SK-N-SH treated with all-trans-retinoic acid at 6 μM for 48 hours (cell line): ENCODE measurements at regions not wholly inside any gene's neighbourhood (a gene's known extent, or its start where the extent isn't known, plus 50 kb on each side); places are given as distances from the start of the nearest gene placed in this dataset.

Experiments used
- GLIS3 ChIP-seq: fragments of 250-450 bp; sonication (Bioruptor Pico); IDR thresholded peaks from 2 replicates; pipeline ENCODE4 v1.5.0; 2020; ENCODE audit warnings: mild to moderate bottlenecking, moderate library complexity
- OSR1 ChIP-seq: fragments of 250-450 bp; sonication (Bioruptor Pico); IDR thresholded peaks from 2 replicates; pipeline ENCODE4 v1.8.0; 2022; ENCODE audit warnings: moderate library complexity, mild to moderate bottlenecking, inconsistent platforms
- ZFP3 ChIP-seq: fragments of 250-450 bp; sonication (Bioruptor Pico); IDR thresholded peaks from 2 replicates; pipeline ENCODE4 v1.5.0; 2020; ENCODE audit warnings: mild to moderate bottlenecking, moderate library complexity
- ZFP30 ChIP-seq: fragments of 450-650 bp; formaldehyde crosslinking; IDR thresholded peaks from 2 replicates; pipeline ENCODE4 v1.5.0; 2022; ENCODE audit warnings: mild to moderate bottlenecking, moderate library complexity
- ZNF565 ChIP-seq: fragments of 450-650 bp; formaldehyde crosslinking; conservative IDR thresholded peaks from 2 replicates; pipeline ENCODE4 v1.5.0; 2020; ENCODE audit warnings: low read depth, mild to moderate bottlenecking, moderate library complexity
- ZNF8 ChIP-seq: fragments of 450-650 bp; formaldehyde crosslinking; IDR thresholded peaks from 2 replicates; pipeline ENCODE4 v1.5.0; 2020; ENCODE audit warnings: mild to moderate bottlenecking, moderate library complexity

DNA sequence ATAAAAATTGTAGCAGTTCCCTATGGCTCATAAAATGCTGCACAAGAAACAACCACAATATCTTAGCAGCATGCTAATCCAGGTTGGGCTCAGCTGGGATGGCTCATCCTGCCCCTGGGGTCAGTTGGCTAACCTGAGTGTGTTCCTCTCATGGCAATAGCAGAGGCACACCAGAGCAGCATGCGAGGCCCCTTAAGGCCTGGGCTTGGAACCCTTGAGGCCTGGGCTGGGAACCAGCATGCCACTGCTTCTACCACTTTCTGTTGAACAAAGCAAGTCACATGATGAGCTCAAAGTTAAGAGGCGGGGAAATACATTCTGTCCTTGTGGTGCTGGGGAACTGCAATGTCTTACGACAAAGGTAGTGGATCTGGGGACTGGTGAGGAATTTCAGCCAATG, 154.4 kb upstream of the FOXF1 start:
- TF ChIP-seq ZNF8, result no peak
- TF ChIP-seq GLIS3 (CRISPR knock-in tag), result no peak
- no peak for TF ChIP-seq ZFP30 (CRISPR knock-in tag)
- no peak for TF ChIP-seq OSR1
- TF ChIP-seq ZFP3 (CRISPR knock-in tag), result no peak
- no peak for TF ChIP-seq ZNF565
